Small intestine (tissue), 7 donors: ENCODE measurements at regions not wholly inside any gene's neighbourhood (a gene's known extent, or its start where the extent isn't known, plus 50 kb on each side); places are given as distances from the start of the nearest gene placed in this dataset.

Experiments
- DNase-seq, 2 donors: peaks; one replicate each; pipeline versions ENCODE4 v3.0.0 to v3.0.0-alpha.2; 2013
- FAIRE-seq: peaks from 2 replicates; lab custom pipeline; 2012; peaks lifted over from hg19 to GRCh38; lab: Jason Lieb, UNC
- H3K27ac ChIP-seq, 3 donors: one replicate each; pipeline ENCODE4 v1.5.1; 2013; ENCODE audit warnings: low read length in 2 of 3, mild to moderate bottlenecking in 2 of 3, control low read depth in 1 of 3, inconsistent platforms in 1 of 3, low read depth in 1 of 3, moderate library complexity in 1 of 3
- H3K27me3 ChIP-seq, 3 donors: one replicate each; pipeline ENCODE4 v1.6.1; 2013; ENCODE audit warnings: low read length in 3 of 3, inconsistent platforms in 1 of 3; ENCODE audit not compliant: control insufficient read depth in 3 of 3, insufficient read depth in 3 of 3
- H3K36me3 ChIP-seq, 3 donors: one replicate each; pipeline ENCODE4 v1.6.1; 2013; ENCODE audit warnings: low read length in 3 of 3, inconsistent platforms in 1 of 3, low read depth in 1 of 3, mild to moderate bottlenecking in 1 of 3, moderate library complexity in 1 of 3; ENCODE audit not compliant: control insufficient read depth in 3 of 3, insufficient read depth in 2 of 3
- H3K4me1 ChIP-seq, 3 donors: one replicate each; pipeline ENCODE4 v1.6.1; 2013; ENCODE audit warnings: low read length in 2 of 3, inconsistent platforms in 1 of 3, low read depth in 1 of 3, mild to moderate bottlenecking in 1 of 3, moderate library complexity in 1 of 3; ENCODE audit not compliant: control insufficient read depth in 3 of 3, insufficient read depth in 2 of 3
- H3K4me3 ChIP-seq, 3 donors: one replicate each; pipeline ENCODE4 v1.5.1; 2013; ENCODE audit warnings: low read length in 3 of 3, control low read depth in 1 of 3, inconsistent platforms in 1 of 3, low read depth in 1 of 3, mild to moderate bottlenecking in 1 of 3, moderate library complexity in 1 of 3
- H3K9me3 ChIP-seq, 2 donors: one replicate each; pipeline ENCODE4 v1.6.1; 2013; ENCODE audit warnings: low read depth in 1 of 2, low read length in 1 of 2; ENCODE audit not compliant: control insufficient read depth in 2 of 2, insufficient read depth in 1 of 2
- WGBS, 3 donors: extraction: QIAGEN DNeasy Blood & Tissue Kit; methylation state at CpG; one replicate each; pipeline ENCODE4 v1.1.7; 2013; 5-methylcytosine and 5-hydroxymethylcytosine counted together
- donor health status: healthy with polysubstance abuse.
- donor health status: control.
- donor health status: control.
- donor health status: Bipolar disorder and iron deficiency.
- donor health status: healthy.

DNA sequence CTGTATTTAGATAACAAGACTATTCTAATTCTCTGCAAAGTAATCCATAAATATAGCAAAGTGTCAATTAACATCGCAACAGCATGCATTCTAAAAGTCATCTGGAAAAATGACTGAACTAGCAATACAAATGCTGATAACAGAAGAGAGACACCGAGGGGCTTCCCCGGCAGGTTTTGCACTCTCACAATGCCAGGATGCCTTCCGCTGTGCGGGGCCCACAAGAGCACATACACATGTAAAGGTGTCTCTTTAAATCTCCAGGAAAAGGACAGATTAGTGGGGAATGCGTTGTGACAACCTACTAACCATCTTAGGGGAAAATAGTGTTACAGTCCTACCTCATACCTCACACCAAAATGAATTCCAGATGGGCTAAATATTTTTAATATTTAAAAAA is 86.9 kb downstream of the CXCL12 start:
- WGBS, 3 donors, result 83 to 88% (median 83%) methylated on average over 6 of the region's 6 CpGs
- DNase-seq (no peak), FAIRE-seq (no peak)
- no peak overlapping the region for H3K27ac ChIP-seq
- H3K9me3 ChIP-seq, result no peaks in the 10 kb centered on the region
- peaks cover 0 to 7% (median 0%) of the 10 kb centered on the region in 3 donors for H3K4me1 ChIP-seq
- peaks cover 0 to 15% (median 4%) of the 10 kb centered on the region in 3 donors for H3K27me3 ChIP-seq
- no peaks in the 10 kb centered on the region for H3K36me3 ChIP-seq
- no peak overlapping the region for H3K4me3 ChIP-seq

DNA sequence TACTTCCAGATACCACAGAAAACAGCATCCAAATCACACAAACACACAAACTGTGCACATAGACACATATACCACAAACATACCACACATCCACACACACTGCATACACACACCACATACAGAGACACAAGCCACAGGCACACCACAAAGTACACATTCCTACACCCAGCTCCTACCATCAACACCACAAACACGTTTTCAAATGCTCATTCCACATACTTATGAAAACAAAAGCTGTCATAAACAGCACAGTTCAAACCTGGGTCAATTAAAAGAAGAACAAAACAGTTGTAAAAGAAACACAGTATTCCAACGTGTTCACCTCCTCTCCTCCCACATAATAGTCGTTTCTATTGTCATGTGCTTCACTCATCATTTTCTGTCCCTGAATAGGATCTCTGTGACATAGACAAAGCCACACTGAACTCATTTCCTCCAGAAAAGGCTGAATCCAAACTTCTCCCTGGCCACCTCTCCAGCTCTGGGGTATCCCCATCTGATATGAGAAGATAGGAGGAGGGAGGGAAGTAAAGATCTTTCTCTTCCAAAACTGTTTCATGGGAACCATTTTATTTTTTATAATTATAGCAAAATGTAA is 89.2 kb downstream of the CXCL12 start:
- Histone ChIP-seq H3K27ac (peak overlapping the region in 1 of 3 donors; percentile 20), H3K36me3 (no peaks in the 10 kb centered on the region), H3K4me1 (peaks cover 0 to 7% (median 0%) of the 10 kb centered on the region in 3 donors), H3K9me3 (no peaks in the 10 kb centered on the region), H3K27me3 (peaks cover 0 to 23% (median 4%) of the 10 kb centered on the region in 3 donors), H3K4me3 (no peak overlapping the region)
- DNase-seq (no peak), FAIRE-seq (no peak)
- 11 to 29% (median 25%) methylated on average over 3 of the region's 3 CpGs for WGBS, 3 donors

DNA sequence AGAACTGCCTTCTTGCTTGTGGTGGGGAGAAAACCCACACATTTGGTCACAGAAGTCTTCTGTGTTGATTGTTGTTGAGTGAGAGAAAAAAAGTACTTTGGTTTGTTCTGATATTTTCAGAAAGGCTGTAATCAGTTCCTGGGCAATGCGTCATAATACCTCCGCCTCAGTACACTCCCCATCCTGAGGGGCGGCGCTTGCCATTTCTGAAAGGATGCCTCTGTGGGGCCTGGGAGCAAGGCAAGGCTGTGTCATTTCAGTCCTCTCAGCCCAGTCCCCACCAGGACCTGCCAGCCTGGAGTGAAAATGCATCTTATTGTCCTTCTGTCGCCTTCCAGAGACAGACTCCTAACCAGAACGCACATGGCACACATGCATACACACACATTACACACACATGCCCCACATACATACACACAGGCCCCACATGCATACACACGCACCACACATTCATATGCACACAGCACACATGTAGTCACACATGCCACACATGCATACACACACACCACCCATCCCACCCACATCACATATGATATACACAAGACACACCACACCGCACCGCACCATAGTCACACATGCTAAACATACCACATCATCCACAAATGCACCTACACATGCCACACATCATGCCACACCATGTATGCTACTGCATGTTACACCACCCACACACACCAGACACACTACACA is 90.0 kb downstream of the CXCL12 start:
- Histone ChIP-seq H3K4me3 (no peak overlapping the region), H3K9me3 (no peaks in the 10 kb centered on the region), H3K27ac (peak overlapping the region in 1 of 3 donors; percentile 89), H3K4me1 (peaks cover 0 to 7% (median 0%) of the 10 kb centered on the region in 3 donors), H3K36me3 (no peaks in the 10 kb centered on the region), H3K27me3 (peaks cover 0 to 23% (median 4%) of the 10 kb centered on the region in 3 donors)
- DNase-seq (no peak), FAIRE-seq (no peak)
- 92 to 97% (median 94%) methylated on average over 9 of the region's 9 CpGs for WGBS, 3 donors

DNA sequence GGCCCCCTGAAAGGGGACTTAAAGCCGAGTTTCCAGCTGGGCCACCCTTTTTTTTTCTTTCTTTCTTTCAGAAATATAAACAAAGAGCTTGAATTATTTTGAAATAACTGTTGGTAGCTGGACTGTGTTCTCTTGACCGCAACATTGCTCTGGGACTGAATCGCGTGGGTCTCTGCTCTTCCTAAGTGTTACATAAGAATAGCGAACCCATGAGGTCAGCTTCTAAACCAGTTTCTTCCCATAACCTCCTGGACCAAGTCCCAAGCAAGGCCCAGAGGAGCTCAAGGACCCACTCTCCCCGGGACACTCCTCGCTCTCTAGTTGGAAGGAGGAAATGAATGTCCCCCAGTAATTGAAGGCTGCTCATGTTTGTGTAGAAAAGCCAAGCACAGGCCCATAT is 91.1 kb downstream of the CXCL12 start:
- H3K36me3 ChIP-seq, result no peaks in the 10 kb centered on the region
- H3K27me3 ChIP-seq, result peaks cover 0 to 25% (median 4%) of the 10 kb centered on the region in 3 donors
- DNase-seq (no peak), FAIRE-seq (no peak)
- H3K4me1 ChIP-seq, result peaks cover 0 to 7% (median 0%) of the 10 kb centered on the region in 3 donors
- H3K9me3 ChIP-seq, result no peaks in the 10 kb centered on the region
- WGBS, 3 donors, result 59 to 70% (median 67%) methylated on average over 7 of the region's 7 CpGs
- peak overlapping the region in 1 of 3 donors; percentile 5 for H3K4me3 ChIP-seq
- peak overlapping the region in 1 of 3 donors; percentile 89 for H3K27ac ChIP-seq

DNA sequence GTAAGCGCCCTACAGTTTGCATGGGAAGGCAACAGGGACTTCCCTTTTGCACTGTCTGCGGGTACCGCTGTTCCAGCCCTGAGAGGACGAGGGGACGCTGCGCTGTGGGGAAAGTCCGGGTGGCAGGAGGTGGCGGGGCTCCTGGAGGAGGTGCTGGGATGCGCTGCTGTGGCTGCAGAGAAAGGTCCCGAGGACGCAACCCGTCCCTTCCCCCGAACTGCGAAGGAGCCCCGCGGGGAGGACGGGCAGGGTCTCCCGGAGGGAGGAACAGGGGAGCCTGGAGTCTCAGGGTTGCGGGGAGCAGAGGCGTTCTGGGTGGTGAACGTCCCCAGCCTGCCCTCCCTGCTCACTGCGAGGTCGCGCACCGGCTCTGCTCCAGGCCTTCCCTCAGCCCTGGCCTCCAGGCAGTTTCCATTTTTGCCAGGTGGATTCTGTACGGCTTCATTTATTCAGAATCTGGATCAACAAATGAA is 91.6 kb downstream of the CXCL12 start:
- Histone ChIP-seq H3K27ac (peak overlapping the region in 1 of 3 donors; percentile 87), H3K9me3 (no peaks in the 10 kb centered on the region), H3K27me3 (peaks cover 0 to 25% (median 4%) of the 10 kb centered on the region in 3 donors), H3K36me3 (no peaks in the 10 kb centered on the region), H3K4me3 (peak overlapping the region in 1 of 3 donors; percentile 5), H3K4me1 (peaks cover 0 to 7% (median 0%) of the 10 kb centered on the region in 3 donors)
- DNase-seq (no peak), FAIRE-seq (no peak)
- 26 to 36% (median 34%) methylated on average over 22 to 26 of the region's 26 CpGs for WGBS, 3 donors

DNA sequence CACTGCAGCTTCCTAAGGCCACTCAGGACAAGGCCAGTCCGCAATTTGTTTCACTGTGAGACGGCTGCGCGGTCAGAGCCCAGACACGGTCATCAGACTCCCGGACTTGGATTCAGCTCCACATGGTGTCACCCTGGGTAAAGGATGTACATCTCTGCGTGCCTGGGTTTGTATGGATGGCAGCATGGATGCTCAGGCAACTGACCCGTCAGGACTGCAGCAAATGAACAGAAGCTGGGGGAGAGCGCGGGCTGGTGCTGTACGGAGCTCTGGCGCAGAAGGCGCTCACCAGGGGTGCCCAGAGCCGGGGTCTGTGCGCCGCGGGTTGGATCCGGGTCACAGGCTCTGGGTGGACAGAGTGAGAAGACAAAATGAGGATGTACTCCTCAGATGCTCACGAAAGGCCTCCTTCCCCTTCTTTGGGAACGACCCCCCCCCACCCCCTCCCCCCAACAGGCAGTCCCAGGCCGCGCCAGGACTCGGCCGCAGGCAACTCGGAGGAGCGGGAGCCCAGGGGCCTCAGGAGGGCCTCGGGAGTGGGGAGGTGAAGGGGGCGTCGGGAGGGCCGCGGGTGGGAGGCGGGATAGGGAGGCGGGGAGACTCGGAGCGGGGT is 92.4 kb downstream of the CXCL12 start:
- Histone ChIP-seq H3K4me3 (no peak overlapping the region), H3K36me3 (no peaks in the 10 kb centered on the region), H3K27ac (peak overlapping the region in 1 of 3 donors; percentile 4), H3K9me3 (no peaks in the 10 kb centered on the region), H3K27me3 (peaks cover 0 to 25% (median 4%) of the 10 kb centered on the region in 3 donors), H3K4me1 (peaks cover 0 to 7% (median 0%) of the 10 kb centered on the region in 3 donors)
- 29 to 43% (median 41%) methylated on average over 29 to 35 of the region's 35 CpGs for WGBS, 3 donors
- FAIRE-seq (no peak), DNase-seq (no peak)

DNA sequence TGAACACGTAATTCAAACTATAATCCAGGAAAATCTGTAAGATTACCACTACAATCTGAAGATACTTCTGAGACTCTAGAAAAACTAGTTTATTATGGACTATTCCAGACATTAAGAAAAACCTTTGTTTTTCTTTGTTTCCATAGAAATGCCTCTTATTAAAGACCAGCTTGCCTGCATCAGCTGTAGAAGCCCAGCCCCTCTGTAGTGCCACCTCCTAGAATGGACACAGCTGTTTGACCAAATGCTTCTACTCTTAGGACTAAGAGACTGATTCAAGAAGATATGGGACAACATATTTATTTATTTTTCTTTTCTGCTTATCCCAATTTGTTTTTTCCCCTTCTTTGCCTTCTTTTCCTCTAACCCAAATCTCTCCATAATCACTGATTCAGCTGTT is 93.8 kb downstream of the CXCL12 start:
- Histone ChIP-seq H3K27ac (no peak overlapping the region), H3K4me1 (peaks cover 0 to 7% (median 0%) of the 10 kb centered on the region in 3 donors), H3K36me3 (no peaks in the 10 kb centered on the region), H3K27me3 (peaks cover 0 to 25% (median 4%) of the 10 kb centered on the region in 3 donors), H3K9me3 (no peaks in the 10 kb centered on the region), H3K4me3 (no peak overlapping the region)
- WGBS, 3 donors, result 59 to 70% (median 68%) methylated on average over 1 of the region's 1 CpG
- FAIRE-seq (no peak), DNase-seq (no peak)

DNA sequence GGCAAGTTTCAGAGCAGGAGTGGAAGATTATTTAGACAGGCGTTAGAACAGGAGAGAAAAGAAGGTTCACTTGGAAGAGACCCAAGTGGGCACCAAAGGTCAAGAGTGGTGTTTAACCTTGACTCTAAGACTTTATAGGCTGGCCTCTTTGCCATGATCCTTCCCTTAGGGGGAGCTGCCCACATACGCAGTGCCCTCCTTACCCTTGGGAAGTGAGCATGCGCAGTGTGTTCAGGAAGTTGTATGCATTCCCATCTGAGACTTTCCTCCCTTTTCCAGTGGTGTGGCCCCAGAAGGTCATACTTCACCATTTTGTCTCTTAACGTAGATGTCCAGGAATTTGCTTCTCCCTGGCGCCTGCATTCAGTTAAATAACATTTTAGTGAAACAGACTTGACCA is 95.8 kb downstream of the CXCL12 start:
- Histone ChIP-seq H3K27me3 (peaks cover 0 to 20% (median 4%) of the 10 kb centered on the region in 3 donors), H3K9me3 (no peaks in the 10 kb centered on the region), H3K36me3 (no peaks in the 10 kb centered on the region), H3K27ac (no peak overlapping the region), H3K4me3 (no peak overlapping the region), H3K4me1 (peaks cover 0 to 7% (median 0%) of the 10 kb centered on the region in 3 donors)
- DNase-seq, result no peak
- 86 to 90% (median 89%) methylated on average over 5 of the region's 5 CpGs for WGBS, 3 donors
- no peak for FAIRE-seq
